Progenitor cell of endocrine pancreas (in vitro differentiated cells): ENCODE measurements at regions not wholly inside any gene's neighbourhood (a gene's known extent, or its start where the extent isn't known, plus 50 kb on each side); places are given as distances from the start of the nearest gene placed in this dataset.

Source experiments
- DNase-seq: peaks from one replicate; pipeline ENCODE4 v3.0.0; 2021; ENCODE audit warnings: low spot score; ENCODE audit not compliant: unreplicated experiment
- H3K27ac Mint-ChIP-seq: 2 replicates; pipeline ENCODE4 v1.8.0; 2021; ENCODE audit warnings: mild to moderate bottlenecking, moderate library complexity, mixed read lengths
- H3K27me3 Mint-ChIP-seq: 2 replicates; pipeline ENCODE4 v1.8.0; 2021; ENCODE audit warnings: mixed read lengths
- H3K36me3 Mint-ChIP-seq: 2 replicates; pipeline ENCODE4 v1.8.0; 2022; ENCODE audit warnings: mixed read lengths; ENCODE audit not compliant: insufficient read depth
- H3K4me1 Mint-ChIP-seq: 2 replicates; pipeline ENCODE4 v1.8.0; 2021; ENCODE audit warnings: low read depth, mixed read lengths
- H3K4me3 Mint-ChIP-seq: 2 replicates; pipeline ENCODE4 v1.8.0; 2021; ENCODE audit warnings: low read depth, mild to moderate bottlenecking, moderate library complexity, mixed read lengths
- H3K9me3 Mint-ChIP-seq: 2 replicates; pipeline ENCODE4 v1.8.0; 2021; ENCODE audit warnings: low read depth, mixed read lengths
- TF ChIP-seq, protein P1 (sequence below): fragments of 200-600 bp; sonication (generic); IDR thresholded peaks from one replicate; pipeline ENCODE4 v1.5.0; 2021; ENCODE audit warnings: antibody characterized with exemption, mild to moderate bottlenecking; ENCODE audit not compliant: unreplicated experiment

DNA sequence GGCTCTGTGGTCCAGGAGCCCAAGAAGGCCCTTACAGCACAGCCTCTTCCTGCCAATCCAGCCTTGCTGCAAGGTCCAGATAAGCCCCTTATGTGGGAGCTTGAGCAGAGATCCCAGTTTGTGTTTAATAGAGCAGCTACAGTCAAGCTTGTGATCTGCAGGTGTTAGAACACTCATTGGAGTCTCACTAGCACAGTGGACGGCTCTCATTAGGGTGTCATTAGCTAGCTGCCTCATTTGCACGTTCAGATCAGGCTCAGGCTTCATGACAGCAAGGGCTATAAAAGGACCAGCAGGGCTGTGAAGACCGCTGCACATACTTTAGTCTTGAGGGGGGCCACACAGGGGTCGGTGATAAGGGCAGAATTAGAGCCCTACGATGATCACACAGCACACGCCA is 443.2 kb downstream of the RPS24 start:
- Mint-ChIP-seq H3K4me3 (no peak overlapping the region), H3K27me3 (peaks cover 19% of the 10 kb centered on the region), H3K36me3 (no peaks in the 10 kb centered on the region), H3K4me1 (peaks cover 11% of the 10 kb centered on the region), H3K27ac (no peak overlapping the region), H3K9me3 (no peaks in the 10 kb centered on the region)
- no peak for DNase-seq
- TF ChIP-seq, protein P1, sequence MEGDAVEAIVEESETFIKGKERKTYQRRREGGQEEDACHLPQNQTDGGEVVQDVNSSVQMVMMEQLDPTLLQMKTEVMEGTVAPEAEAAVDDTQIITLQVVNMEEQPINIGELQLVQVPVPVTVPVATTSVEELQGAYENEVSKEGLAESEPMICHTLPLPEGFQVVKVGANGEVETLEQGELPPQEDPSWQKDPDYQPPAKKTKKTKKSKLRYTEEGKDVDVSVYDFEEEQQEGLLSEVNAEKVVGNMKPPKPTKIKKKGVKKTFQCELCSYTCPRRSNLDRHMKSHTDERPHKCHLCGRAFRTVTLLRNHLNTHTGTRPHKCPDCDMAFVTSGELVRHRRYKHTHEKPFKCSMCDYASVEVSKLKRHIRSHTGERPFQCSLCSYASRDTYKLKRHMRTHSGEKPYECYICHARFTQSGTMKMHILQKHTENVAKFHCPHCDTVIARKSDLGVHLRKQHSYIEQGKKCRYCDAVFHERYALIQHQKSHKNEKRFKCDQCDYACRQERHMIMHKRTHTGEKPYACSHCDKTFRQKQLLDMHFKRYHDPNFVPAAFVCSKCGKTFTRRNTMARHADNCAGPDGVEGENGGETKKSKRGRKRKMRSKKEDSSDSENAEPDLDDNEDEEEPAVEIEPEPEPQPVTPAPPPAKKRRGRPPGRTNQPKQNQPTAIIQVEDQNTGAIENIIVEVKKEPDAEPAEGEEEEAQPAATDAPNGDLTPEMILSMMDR: no peak

DNA sequence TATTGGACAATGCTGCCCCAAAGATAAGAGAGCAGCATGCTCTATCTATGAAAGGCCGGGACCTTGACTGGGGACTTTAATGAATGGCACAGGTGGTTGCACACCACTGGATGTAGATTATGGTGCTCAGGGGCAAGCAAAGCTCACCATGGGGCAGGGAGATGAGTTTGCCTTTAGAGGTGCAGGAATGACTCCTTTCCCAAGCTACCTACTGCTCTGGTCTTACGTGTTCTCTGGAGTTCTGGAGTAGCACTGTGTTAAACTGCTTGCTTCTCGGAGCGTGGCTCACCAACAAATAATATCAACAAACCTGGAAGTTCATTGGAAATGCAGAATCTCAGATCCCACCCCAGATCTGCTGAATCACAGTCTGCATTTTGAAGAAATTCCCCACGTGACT is 445.3 kb downstream of the RPS24 start:
- no peak for DNase-seq
- TF ChIP-seq, protein P1: no peak
- H3K27ac Mint-ChIP-seq: no peak overlapping the region
- H3K4me1 Mint-ChIP-seq: no peaks in the 10 kb centered on the region
- H3K9me3 Mint-ChIP-seq: no peaks in the 10 kb centered on the region
- H3K27me3 Mint-ChIP-seq: peaks cover 19% of the 10 kb centered on the region
- H3K36me3 Mint-ChIP-seq: no peaks in the 10 kb centered on the region
- no peak overlapping the region for H3K4me3 Mint-ChIP-seq

DNA sequence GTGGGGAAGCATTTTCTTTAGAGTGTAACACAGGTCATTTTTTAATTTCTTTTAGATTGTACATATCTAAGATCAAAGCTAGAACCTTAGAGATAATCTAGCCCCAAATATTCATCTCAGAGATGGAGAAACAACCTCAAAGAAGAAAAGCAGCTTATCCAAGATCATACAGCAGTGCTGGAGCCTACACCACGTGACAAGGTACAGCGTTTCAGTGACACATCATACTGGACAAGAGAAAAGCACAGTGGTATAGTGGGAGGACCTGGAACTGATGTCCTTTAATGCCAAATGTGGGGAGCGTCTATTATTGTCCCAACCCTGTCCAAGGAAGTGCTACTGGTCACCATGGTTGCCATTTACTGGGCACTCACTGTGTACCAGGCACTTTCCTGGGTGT is 445.8 kb downstream of the RPS24 start:
- no peaks in the 10 kb centered on the region for H3K9me3 Mint-ChIP-seq
- TF ChIP-seq, protein P1: no peak
- H3K4me3 Mint-ChIP-seq: no peak overlapping the region
- H3K4me1 Mint-ChIP-seq: no peaks in the 10 kb centered on the region
- no peaks in the 10 kb centered on the region for H3K36me3 Mint-ChIP-seq
- no peak for DNase-seq
- H3K27ac Mint-ChIP-seq: no peak overlapping the region
- peaks cover 19% of the 10 kb centered on the region for H3K27me3 Mint-ChIP-seq

DNA sequence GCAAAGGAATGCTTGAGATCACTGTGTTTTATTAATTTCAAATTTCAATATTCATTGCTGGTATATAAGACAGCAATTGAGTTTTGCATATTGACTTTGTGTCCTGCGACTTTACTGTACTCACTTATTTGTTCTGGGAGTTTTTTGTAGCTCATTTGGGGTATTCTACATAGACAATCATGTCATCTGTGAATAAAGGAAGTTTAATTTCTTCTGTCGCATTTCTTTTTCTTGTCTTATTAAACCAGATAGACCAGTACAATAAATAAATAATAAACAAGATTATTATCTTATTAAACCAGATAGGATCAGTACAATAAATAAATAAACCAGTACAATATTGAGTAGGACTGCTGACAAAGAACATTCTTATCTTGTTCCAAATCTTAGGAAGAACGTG is 448.2 kb downstream of the RPS24 start:
- no peak overlapping the region for H3K4me3 Mint-ChIP-seq
- DNase-seq: no peak
- no peak overlapping the region for H3K27ac Mint-ChIP-seq
- TF ChIP-seq, protein P1: no peak
- H3K36me3 Mint-ChIP-seq: no peaks in the 10 kb centered on the region
- H3K27me3 Mint-ChIP-seq: peaks cover 7% of the 10 kb centered on the region
- H3K4me1 Mint-ChIP-seq: no peaks in the 10 kb centered on the region
- H3K9me3 Mint-ChIP-seq: no peaks in the 10 kb centered on the region

DNA sequence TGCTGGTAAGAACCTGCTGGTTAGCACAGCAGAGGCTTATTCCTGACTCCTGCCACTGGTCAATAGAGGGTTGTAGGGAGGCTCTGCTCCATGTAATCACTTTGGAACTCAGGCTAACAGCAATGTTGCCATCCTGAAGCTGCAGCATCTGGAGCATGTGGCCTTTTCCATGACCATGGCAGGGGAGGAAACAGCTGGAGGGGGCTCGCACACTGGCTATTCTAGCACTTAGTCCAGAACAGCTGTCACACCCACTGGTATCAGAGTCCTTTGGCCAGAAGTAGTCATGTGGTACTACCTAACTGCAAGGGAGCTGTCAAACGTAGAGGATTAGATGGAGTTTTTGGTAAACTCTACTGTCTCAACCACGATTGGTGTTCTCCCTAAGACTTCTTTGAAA is 450.0 kb downstream of the RPS24 start:
- Mint-ChIP-seq H3K9me3 (peaks cover 3% of the 10 kb centered on the region), H3K27ac (no peak overlapping the region), H3K4me3 (no peak overlapping the region), H3K27me3 (peaks cover 3% of the 10 kb centered on the region), H3K4me1 (no peaks in the 10 kb centered on the region), H3K36me3 (no peaks in the 10 kb centered on the region)
- TF ChIP-seq, protein P1: no peak
- DNase-seq: no peak

DNA sequence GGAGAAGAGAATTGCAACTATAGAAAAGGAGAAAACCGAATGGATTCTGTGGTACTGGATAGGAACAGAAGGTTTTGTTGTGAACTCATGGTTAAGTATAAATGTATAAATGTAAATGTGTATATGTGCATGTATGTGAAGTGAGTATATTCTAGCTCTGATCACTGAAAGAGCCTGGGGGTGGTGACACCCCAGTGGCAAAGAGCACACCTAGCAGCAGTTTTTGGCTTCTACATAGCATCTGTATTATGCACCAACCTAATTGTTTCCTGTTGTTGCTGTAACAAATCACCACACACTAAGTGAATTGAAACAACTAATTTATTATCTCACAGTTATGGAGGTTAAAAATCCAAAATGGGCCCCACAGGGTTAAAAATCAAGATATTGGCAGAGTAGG is 455.4 kb downstream of the RPS24 start:
- Mint-ChIP-seq H3K36me3 (peaks cover 1% of the 10 kb centered on the region), H3K4me3 (no peak overlapping the region), H3K27ac (no peak overlapping the region), H3K4me1 (no peaks in the 10 kb centered on the region), H3K9me3 (peaks cover 30% of the 10 kb centered on the region), H3K27me3 (no peaks in the 10 kb centered on the region)
- TF ChIP-seq, protein P1: no peak
- no peak for DNase-seq
